A673 (cell line): ENCODE measurements at regions not wholly inside any gene's neighbourhood (a gene's known extent, or its start where the extent isn't known, plus 50 kb on each side); places are given as distances from the start of the nearest gene placed in this dataset.

Source experiments
- EZH2 ChIP-seq: fragments of 200-600 bp; sonication (generic); IDR thresholded peaks from 2 replicates; pipeline ENCODE4 v1.6.1; 2017; ENCODE audit warnings: borderline replicate concordance, low read depth, mild to moderate bottlenecking, mixed read lengths, antibody characterized with exemption, low read length; ENCODE audit not compliant: poor library complexity, severe bottlenecking
- TF ChIP-seq, protein P1 (sequence below): fragments of 300-800, 200-600 bp; sonication (generic); conservative IDR thresholded peaks from 2 replicates; pipeline ENCODE4 v1.5.1; 2017; ENCODE audit warnings: low read depth, mild to moderate bottlenecking, antibody characterized with exemption, low read length, moderate library complexity, mixed read lengths

DNA sequence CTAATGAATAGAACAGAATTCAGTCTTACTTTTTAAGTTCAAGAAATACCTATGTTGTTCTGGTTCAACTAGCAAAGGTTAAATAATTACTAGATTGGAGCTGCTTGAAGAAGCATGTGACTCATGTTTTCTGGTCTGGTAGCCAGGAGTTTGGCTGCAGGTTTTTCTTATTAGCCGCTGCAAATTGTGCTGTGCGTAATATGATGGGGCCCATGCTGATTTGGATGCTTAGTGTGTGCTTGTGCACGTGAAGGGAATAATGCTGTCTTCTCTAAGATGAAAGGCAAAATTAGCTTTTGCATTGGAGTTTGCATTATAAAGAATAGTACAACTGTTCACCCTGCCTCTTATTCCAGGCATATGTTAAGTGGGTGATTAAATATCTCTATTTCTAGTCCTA, 219.6 kb downstream of the SNCA start:
- TF ChIP-seq, protein P1, sequence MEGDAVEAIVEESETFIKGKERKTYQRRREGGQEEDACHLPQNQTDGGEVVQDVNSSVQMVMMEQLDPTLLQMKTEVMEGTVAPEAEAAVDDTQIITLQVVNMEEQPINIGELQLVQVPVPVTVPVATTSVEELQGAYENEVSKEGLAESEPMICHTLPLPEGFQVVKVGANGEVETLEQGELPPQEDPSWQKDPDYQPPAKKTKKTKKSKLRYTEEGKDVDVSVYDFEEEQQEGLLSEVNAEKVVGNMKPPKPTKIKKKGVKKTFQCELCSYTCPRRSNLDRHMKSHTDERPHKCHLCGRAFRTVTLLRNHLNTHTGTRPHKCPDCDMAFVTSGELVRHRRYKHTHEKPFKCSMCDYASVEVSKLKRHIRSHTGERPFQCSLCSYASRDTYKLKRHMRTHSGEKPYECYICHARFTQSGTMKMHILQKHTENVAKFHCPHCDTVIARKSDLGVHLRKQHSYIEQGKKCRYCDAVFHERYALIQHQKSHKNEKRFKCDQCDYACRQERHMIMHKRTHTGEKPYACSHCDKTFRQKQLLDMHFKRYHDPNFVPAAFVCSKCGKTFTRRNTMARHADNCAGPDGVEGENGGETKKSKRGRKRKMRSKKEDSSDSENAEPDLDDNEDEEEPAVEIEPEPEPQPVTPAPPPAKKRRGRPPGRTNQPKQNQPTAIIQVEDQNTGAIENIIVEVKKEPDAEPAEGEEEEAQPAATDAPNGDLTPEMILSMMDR, result no peak
- TF ChIP-seq EZH2, result no peak
